AML-193 (cell line): ENCODE measurements at regions not wholly inside any gene's neighbourhood (a gene's known extent, or its start where the extent isn't known, plus 50 kb on each side); places are given as distances from the start of the nearest gene placed in this dataset.
A peak's percentile ranks its signal among the peaks of the same experiment; 100 is the strongest.

Experiments
- DNase-seq, 2 experiments: peaks; one replicate each; lab custom pipeline; 2025; lab: John Stamatoyannopoulos, UW

- DNase-seq, result no peak
Observed at GRCh38 chr18:72692086-72692485, 147.9 kb upstream of the CBLN2 start.

- no peak for DNase-seq
Observed at GRCh38 chr18:72687736-72688135, 143.6 kb upstream of the CBLN2 start.

- DNase-seq, result no peak
Observed at GRCh38 chr18:72675394-72675793, 131.3 kb upstream of the CBLN2 start.

DNA sequence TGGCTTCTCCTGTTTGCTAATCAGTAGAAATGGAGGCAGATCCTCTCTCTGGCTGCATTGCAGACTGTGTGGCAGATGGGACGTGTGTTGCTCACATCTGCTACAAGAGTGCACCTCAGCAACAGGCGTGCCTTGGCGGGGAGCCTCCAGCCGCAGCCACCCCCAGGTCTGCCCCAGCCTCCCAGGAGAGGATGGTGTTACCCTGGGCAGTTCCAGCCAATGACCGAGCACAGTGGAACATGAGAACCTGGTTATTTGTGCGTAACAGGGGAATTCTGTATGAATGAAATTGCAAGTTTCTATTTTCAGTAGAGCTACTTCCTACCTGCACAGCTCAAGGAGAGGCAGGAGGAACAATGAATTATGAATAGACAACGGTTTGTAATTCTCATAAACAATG, 130.6 kb upstream of the CBLN2 start:
- no peak for DNase-seq

- DNase-seq, result no peak
Observed at GRCh38 chr18:72673242-72673641, 129.1 kb upstream of the CBLN2 start.

DNA sequence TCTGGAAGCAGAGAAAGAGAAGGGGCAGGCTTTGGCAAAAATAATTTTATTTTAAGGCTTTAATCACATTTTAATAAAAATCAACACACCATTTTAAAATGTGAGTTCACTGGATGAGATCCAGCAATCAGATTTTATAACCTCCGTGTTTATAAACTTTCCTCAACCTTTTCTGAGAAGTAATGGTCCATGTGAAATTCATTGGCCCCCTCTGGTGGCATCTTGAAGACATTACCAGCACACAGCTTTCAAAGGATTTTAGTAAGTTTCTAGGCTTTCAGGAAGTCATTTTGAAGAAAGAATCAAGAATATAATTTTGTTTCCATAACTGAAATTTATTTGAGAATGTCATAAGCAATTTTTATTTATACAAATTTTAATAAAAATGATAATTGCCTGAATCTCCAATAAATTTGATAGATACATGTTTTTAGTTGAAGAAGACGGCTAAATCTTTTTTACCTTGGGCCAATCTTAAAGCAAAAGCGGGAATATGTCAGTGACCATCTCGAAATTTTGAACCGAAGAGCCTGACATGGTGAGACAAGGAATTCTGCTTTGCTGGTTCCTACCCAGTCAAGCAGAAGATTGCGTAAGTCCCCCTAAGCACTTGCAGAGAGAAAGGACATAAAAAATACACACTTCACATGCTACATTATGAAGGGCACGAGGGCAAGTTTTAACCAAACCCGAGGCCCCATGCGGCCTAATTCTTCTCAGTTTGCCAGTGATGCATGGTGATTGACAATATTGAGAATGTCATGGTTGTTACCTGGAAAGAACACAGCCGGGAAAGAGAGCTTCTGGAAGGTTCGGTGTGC, 128.4 kb upstream of the CBLN2 start:
- DNase-seq, result peak; percentile 29 to 49

- no peak for DNase-seq
Observed at GRCh38 chr18:72667932-72668331, 123.8 kb upstream of the CBLN2 start.

- peak; percentile 5 to 23 for DNase-seq
Observed at GRCh38 chr18:72652990-72653593, 109.0 kb upstream of the CBLN2 start.

GRCh38 chr18:72651033-72651432, 106.9 kb upstream of the CBLN2 start:
- DNase-seq, result no peak

DNA sequence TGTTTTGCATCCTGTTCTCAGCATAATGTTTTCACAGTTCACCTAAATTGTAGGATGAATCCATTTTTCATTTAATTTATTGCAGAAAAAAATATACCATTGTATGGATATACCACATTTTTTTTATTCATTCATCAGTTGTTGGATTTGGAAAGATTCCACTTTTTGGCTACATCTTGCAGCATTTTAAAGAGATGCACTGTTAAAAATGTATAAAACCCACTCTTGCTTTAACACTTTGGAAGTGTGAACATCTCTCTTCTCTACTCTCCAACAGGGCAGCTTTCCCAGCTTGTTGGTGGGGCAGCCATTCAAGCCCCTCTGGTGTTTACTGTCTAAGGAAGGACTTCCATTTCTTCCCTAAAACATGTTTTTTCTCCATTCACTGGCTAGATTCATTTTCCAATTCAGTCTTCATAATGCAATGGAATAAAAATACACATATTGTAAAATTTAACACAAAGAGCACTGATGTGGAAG, 104.4 kb upstream of the CBLN2 start:
- DNase-seq, result no peak

DNA sequence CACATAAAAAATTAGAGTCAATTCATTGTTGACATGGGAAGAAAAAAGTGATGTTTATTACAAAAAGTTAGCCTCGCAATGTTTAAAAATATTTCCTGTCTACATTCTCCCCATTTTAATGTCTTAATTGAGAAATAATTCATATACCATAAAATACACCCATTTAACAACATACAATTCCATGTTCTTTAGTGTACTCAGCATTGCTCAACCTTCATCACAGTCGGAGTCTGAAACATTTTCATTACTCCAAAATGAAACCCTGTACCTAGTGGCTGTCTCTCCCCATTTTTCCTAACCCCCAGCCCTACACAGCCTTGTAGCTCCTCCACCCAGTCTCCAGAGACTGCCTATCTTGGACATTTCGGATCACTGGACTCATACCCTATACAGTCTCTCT, 103.9 kb upstream of the CBLN2 start:
- no peak for DNase-seq

DNA sequence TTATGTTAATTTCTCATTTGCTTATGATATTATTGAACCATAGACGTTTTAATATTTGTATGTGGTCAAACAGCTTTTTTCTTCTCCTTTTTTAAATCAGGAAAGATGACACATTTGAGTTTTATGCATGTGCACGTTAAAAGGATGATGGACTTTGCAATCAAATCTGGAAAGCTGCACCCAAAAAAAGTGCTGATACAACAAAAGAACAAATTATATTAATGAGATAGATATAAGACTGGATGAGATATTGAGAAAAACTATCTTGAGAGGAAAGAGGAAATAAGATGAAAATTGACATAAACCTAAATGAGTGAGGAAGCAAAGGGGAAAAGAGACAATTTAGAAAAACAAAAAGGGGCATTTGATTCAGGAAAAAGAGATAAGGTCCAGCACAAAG, 96.4 kb upstream of the CBLN2 start:
- DNase-seq, result no peak

DNA sequence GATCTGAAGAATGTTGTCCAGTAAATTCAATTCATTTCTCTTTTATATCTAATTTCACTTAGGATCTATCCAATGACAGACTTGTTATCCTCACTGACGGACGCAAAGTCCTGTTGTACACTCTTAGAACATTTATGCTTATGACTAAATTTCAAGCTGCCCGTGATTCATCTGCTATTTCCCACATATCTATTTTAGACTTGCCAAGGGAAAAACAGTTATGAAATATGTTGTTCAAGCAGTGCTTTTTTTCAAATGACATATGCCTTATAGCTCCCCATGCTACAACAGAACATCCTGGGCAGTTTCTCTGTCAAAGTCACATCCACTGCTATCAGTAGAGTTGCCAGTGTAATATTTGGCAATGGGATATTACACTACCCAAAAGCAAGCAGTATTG, 94.2 kb upstream of the CBLN2 start:
- DNase-seq, result no peak

- DNase-seq, result no peak
Observed at GRCh38 chr18:72637721-72638120, 93.6 kb upstream of the CBLN2 start.

DNA sequence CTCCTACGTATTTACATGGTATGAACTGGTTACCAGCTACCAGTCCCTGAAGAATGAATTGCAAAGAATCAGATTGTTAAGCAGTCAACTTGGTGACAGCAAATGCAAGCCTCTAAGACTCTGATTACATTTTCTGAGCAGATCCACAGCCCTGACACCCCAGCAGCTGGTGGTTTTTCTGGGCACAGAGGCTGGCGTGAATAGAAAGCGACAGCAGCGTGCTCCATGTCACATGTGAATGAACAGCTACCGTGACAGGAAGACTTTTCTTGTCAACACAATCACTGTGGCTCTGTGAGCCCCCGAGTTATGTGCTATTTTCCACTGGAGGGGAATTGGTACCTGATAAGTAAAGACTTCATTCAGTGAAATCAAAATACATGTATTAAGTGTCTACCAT, 93.2 kb upstream of the CBLN2 start:
- DNase-seq, result no peak

DNA sequence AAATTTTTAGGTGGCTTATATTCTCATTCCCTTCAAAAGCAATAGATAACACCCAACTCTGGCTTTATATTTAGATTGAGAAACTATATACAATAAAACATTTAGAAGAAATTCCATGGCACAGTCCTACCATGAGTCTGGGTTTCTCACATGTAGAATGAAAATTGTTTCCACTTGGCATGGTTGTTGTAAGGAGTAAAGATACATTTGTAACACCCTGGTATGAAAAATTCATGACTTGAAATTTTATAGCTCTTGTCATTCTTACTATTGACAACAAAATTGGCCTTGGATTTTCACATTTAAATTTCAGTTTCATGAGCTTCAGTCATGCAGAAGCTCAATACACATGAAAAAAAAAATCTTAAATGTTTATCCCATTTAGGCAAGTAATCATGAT, 92.5 kb upstream of the CBLN2 start:
- DNase-seq, result no peak

DNA sequence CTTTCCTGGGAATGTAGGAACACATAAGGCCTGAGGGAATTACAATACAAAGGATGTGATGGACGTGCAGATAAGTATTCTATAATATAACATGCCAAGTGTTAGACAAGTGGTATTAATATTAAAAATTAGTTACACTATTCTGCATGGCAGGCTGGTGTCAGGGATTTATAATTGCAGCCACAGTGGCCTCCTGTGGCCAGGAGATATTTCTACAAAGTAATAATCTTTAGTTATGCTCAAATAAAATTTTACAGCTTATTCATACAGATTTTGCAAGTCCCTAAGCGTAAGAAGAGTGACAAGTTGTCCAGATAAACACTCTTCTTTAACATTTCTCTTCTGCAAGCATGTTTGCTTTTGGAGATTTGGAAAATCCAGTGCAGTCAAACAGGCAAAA, 90.4 kb upstream of the CBLN2 start:
- no peak for DNase-seq

DNA sequence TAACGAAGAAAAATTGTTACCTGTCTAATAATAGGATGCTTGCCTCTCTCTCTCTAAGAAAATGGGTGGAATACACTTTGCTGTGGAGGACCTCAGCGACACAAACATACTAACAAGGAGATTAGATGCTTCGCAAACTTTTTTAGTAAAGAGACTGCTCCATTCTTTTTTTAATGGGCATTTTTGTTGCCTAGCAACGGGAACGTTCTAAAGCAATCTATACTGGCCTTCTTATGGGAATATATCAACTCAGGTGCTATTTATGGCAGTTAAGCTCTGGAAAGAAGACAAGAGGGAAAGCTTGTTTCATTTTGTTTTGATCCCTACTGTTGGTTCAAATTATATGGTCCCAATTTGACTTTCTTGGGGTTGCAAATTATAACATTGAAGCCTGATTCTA, 86.8 kb upstream of the CBLN2 start:
- DNase-seq, result no peak

- DNase-seq, result no peak
Observed at GRCh38 chr18:72623444-72623843, 79.3 kb upstream of the CBLN2 start.

DNA sequence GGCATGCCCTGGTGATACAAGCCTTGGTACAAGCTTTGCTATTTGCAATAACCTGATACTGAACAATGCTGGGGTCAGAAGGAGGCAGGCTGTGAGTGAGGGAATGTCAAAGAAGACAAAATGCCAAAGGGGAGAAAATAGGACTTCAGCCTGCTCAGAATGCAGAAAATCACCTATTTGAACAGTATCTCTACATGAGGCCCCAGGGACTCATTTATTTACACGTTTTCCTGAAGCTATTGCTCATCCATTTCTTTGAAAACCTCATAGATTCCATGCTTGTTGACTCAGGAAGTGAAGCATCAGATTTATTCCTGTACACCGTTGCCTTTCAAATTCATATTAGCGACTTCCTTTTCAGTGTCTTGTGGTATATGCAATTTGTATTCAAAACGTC, 69.4 kb upstream of the CBLN2 start:
- no peak for DNase-seq

DNA sequence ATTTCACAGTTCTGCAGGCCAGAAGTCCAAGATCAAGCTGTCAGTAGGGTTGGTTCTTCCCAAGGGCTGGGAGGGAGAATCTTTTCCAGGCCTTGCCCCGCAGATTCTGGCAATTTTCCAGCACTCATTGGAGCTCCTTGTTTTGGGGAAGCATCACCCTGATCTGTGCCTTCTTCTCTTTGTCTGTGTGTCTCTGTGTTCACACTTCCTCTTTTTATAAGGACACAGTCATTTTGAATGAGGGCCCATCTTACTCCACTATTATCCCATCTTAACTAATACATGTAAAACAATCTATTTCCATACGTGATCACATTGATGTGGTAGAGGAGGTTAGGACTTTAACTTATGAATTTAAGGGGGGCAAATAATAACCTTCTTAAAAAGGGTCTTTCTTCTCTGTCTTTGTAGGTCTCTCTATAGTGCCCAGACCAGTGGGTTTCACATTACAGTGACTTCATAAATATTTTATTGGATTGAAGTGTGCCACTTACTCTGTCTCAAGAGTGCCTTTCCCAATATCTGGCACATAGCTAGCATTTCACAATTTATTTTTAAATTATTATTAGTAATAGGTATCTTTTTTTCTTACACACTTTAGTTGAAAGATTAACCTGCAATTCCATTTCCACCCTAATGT, 68.9 kb upstream of the CBLN2 start:
- DNase-seq, result no peak

DNA sequence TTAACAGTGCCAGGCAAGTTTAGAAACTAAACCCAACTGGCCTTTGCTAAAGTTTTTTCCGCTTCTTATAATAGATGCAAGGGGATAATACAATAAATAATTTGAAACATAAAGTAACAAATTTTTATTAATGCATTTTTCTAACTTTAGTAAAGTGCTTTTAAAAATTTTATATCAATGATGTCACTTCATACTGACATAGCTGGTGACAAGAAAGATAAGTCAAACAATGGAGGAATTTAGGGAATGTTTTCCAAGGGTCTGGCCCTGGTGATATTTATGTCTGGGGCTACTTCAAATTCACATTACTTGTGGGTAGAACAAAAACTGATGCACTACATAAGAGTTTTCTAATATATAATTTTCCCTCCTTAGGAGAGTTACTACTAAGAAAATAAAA, 61.2 kb upstream of the CBLN2 start:
- DNase-seq, result no peak

GRCh38 chr18:72601944-72602343, 57.8 kb upstream of the CBLN2 start:
- no peak for DNase-seq
